NCI-H187 (cell line): ENCODE measurements at regions not wholly inside any gene's neighbourhood (a gene's known extent, or its start where the extent isn't known, plus 50 kb on each side); places are given as distances from the start of the nearest gene placed in this dataset.

ENCODE experiments used
- DNase-seq, 2 experiments: peaks; one replicate each; lab custom pipeline; 2025; lab: John Stamatoyannopoulos, UW

GRCh38 chr11:15618583-15619032, 503.9 kb downstream of the INSC start:
- no peak for DNase-seq

GRCh38 chr11:15621565-15621964, 506.8 kb downstream of the INSC start:
- DNase-seq = no peak

GRCh38 chr11:15622231-15622890, 507.6 kb downstream of the INSC start:
- DNase-seq = no peak

GRCh38 chr11:15624701-15625100, 510.0 kb downstream of the INSC start:
- no peak for DNase-seq

GRCh38 chr11:15625691-15626090, 511.0 kb downstream of the INSC start:
- DNase-seq = no peak

- DNase-seq = no peak
These were observed 512.8 kb downstream of the INSC start for GRCh38 chr11:15627560-15627959.

- DNase-seq = no peak
These were observed 515.1 kb downstream of the INSC start for GRCh38 chr11:15629690-15630321.

- no peak for DNase-seq
These were observed 516.2 kb downstream of the INSC start for GRCh38 chr11:15630896-15631295.

- DNase-seq = no peak
These were observed 520.8 kb downstream of the INSC start for GRCh38 chr11:15635521-15635920.

GRCh38 chr11:15636521-15637089, 521.9 kb downstream of the INSC start:
- no peak for DNase-seq

- no peak for DNase-seq
These were observed 523.7 kb downstream of the INSC start for GRCh38 chr11:15638386-15638787.

- no peak for DNase-seq
These were observed 525.6 kb downstream of the INSC start for GRCh38 chr11:15640318-15640717.

GRCh38 chr11:15641271-15642045, 526.7 kb downstream of the INSC start:
- DNase-seq = no peak

GRCh38 chr11:15645201-15645600, 530.5 kb downstream of the INSC start:
- DNase-seq = no peak

- DNase-seq = no peak
These were observed 534.8 kb downstream of the INSC start for GRCh38 chr11:15649371-15650104.

- peak; percentile 80 to 91 for DNase-seq
These were observed 535.6 kb downstream of the INSC start for GRCh38 chr11:15650105-15650938.

- DNase-seq = no peak
These were observed 536.3 kb downstream of the INSC start for GRCh38 chr11:15651033-15651432.

- no peak for DNase-seq
These were observed 537.1 kb downstream of the INSC start for GRCh38 chr11:15651816-15652215.

GRCh38 chr11:15653191-15653710, 538.5 kb downstream of the INSC start:
- DNase-seq = no peak

- no peak for DNase-seq
These were observed 539.7 kb downstream of the INSC start for GRCh38 chr11:15654451-15654850.

- DNase-seq = no peak
These were observed 540.8 kb downstream of the INSC start for GRCh38 chr11:15655552-15655951.
